ENCODE measurements at regions not wholly inside any gene's neighbourhood (a gene's known extent, or its start where the extent isn't known, plus 50 kb on each side); places are given as distances from the start of the nearest gene placed in this dataset.
A peak's percentile ranks its signal among the peaks of the same experiment; 100 is the strongest.

GRCh38 chr12:107558816-107559382 is 126.7 kb upstream of the PWP1 start:
- H3K79me2 ChIP-seq (ENCODE audit: insufficient read depth, low read length) = no peaks in the 10 kb centered on the region
- FAIRE-seq = peak; percentile 91
- no peaks in the 10 kb centered on the region for H3K9me3 ChIP-seq (ENCODE audit: low read length)
- peak; percentile 93 for DNase-seq (ENCODE audit: low spot score)
- H3K4me1 ChIP-seq (ENCODE audit: insufficient read depth, low read length) = peaks cover 37% of the 10 kb centered on the region
- WGBS (ENCODE audit: low lambda C conversion rate) = 0% methylated on average over 4 of the region's 5 CpGs
- peak overlapping the region in 1 of 3 experiments; percentile 27; a peak in 1 of 6 replicates for H3K4me3 ChIP-seq (replicated peaks in 1 of 3; ENCODE audit: insufficient read depth in 1 of 3, low read depth in 2 of 3, low read length in 3 of 3)
- peak; percentile 97 for ATAC-seq
- no TSS peak for BruUV-seq (replicated peaks)
- H3K27me3 ChIP-seq (ENCODE audit: control insufficient read depth in 1 of 2, insufficient read depth in 2 of 2, low read length in 2 of 2) = no peaks in the 10 kb centered on the region
- intact Hi-C loops (cut with micrococcal nuclease; ENCODE audit: unreplicated experiment) (no loop called here), in situ Hi-C loops (cut with HindIII; ENCODE audit: extremely low pct_ligation_motif_present, low pct_unique_long_range_greater_than_20kb) (no loop called here)
- no peak overlapping the region for H2AFZ ChIP-seq (ENCODE audit: low read length)
- H3K36me3 ChIP-seq (replicated peaks in 1 of 2; ENCODE audit: control insufficient read depth in 1 of 2, insufficient read depth in 2 of 2, low read length in 2 of 2) = no peaks in the 10 kb centered on the region; a peak in 1 of 5 replicates
- CTCF ChIA-PET (ENCODE audit: low intra/inter-chr PET ratio, low total read pairs) = no interaction called here
- POLR2A ChIA-PET = interaction anchor here (1.0 to 1.2 kb wide), 2 partner anchors 32 to 111 kb away, joined by 3 read pairs; no protein-coding TSS in a partner anchor
- peak overlapping the region; percentile 75 for H3K27ac ChIP-seq (ENCODE audit: extremely low read length, insufficient read depth, low read length)
- H4K20me1 ChIP-seq (ENCODE audit: insufficient read depth, low read length) = no peaks in the 10 kb centered on the region
- H3K4me2 ChIP-seq (ENCODE audit: low read depth, low read length) = peak overlapping the region; percentile 61
- peak overlapping the region; percentile 47 for H3K9ac ChIP-seq (ENCODE audit: insufficient read depth, low read depth, low read length)
- TF ChIP-seq CHD2 (IDR thresholded peaks at IDR 0.05; ENCODE audit: low read depth, low read length) (no peak), PHF5A (CRISPR knock-in tag; IDR thresholded peaks at IDR 0.05; ENCODE audit: low read depth, unreplicated experiment) (no peak), ZNF335 (CRISPR knock-in tag; IDR thresholded peaks at IDR 0.05) (no peak), ZBTB33 (CRISPR knock-in tag; IDR thresholded peaks at IDR 0.05) (no peak), NFE2L2 (IDR thresholded peaks at IDR 0.05; ENCODE audit: low read length) (no peak), ZNF350 (CRISPR knock-in tag; IDR thresholded peaks at IDR 0.05; ENCODE audit: borderline replicate concordance, low read depth) (no peak), GATA4 (IDR thresholded peaks at IDR 0.05; ENCODE audit: borderline replicate concordance, low read depth) (no peak), MED1 (CRISPR knock-in tag; IDR thresholded peaks at IDR 0.05) (peak; percentile 58; the same call in 1 of the 2 replicates), ZNF747 (CRISPR knock-in tag; IDR thresholded peaks at IDR 0.05; ENCODE audit: borderline replicate concordance) (no peak), PCBP1 (IDR thresholded peaks at IDR 0.05; ENCODE audit: borderline replicate concordance, low read depth, low read length) (no peak), TCF12 (IDR thresholded peaks at IDR 0.05) (no peak), TCF12 (CRISPR knock-in tag; IDR thresholded peaks at IDR 0.05) (no peak), GATAD2A (CRISPR knock-in tag; IDR thresholded peaks at IDR 0.05) (peak; percentile 61; the same call in 1 of the 2 replicates), SRY (CRISPR knock-in tag; IDR thresholded peaks at IDR 0.05) (no peak), NCOA2 (CRISPR knock-in tag; IDR thresholded peaks at IDR 0.05) (peak; percentile 76), ZSCAN9 (CRISPR knock-in tag; IDR thresholded peaks at IDR 0.05; ENCODE audit: borderline replicate concordance) (no peak)
- TF ChIP-seq, protein P1, sequence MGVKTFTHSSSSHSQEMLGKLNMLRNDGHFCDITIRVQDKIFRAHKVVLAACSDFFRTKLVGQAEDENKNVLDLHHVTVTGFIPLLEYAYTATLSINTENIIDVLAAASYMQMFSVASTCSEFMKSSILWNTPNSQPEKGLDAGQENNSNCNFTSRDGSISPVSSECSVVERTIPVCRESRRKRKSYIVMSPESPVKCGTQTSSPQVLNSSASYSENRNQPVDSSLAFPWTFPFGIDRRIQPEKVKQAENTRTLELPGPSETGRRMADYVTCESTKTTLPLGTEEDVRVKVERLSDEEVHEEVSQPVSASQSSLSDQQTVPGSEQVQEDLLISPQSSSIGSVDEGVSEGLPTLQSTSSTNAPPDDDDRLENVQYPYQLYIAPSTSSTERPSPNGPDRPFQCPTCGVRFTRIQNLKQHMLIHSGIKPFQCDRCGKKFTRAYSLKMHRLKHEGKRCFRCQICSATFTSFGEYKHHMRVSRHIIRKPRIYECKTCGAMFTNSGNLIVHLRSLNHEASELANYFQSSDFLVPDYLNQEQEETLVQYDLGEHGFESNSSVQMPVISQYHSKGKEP (CRISPR knock-in tag; IDR thresholded peaks at IDR 0.05) = no peak
- TF ChIP-seq, protein P2, sequence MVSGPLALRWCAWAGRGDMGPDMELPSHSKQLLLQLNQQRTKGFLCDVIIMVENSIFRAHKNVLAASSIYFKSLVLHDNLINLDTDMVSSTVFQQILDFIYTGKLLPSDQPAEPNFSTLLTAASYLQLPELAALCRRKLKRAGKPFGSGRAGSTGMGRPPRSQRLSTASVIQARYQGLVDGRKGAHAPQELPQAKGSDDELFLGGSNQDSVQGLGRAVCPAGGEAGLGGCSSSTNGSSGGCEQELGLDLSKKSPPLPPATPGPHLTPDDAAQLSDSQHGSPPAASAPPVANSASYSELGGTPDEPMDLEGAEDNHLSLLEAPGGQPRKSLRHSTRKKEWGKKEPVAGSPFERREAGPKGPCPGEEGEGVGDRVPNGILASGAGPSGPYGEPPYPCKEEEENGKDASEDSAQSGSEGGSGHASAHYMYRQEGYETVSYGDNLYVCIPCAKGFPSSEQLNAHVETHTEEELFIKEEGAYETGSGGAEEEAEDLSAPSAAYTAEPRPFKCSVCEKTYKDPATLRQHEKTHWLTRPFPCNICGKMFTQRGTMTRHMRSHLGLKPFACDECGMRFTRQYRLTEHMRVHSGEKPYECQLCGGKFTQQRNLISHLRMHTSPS (CRISPR knock-in tag; IDR thresholded peaks at IDR 0.05; ENCODE audit: low read depth) = peak; percentile 93
